ENCODE measurements at regions not wholly inside any gene's neighbourhood (a gene's known extent, or its start where the extent isn't known, plus 50 kb on each side); places are given as distances from the start of the nearest gene placed in this dataset.

DNA sequence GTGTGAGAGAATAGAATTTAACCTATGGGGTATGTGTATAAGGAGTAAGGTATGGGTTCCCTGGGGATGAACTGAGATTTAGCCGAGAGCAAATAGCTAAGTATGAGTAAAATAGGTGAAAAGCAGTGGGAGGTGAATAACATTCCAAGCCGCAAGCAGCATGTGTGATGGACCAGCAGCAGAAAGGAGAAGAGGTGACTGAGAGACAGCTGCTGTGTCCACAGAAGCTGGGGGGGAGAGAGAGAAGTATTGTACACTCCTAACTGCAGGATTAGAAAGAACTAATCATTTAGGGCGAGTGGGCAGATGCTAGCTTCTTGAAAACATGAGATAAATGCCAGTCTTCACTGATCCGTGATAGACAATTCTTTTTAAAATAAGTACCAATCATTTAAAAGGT, 296.0 kb downstream of the KLHL4 start:
- no peak for TF ChIP-seq CTCF (conservative IDR thresholded peaks at IDR 0.05; ENCODE audit: low read depth in 2 of 2)
- TF ChIP-seq POLR2AphosphoS5 (IDR thresholded peaks at IDR 0.05; ENCODE audit: low read depth): no peak
- no peak for TF ChIP-seq STAT1 (IDR thresholded peaks at IDR 0.05; ENCODE audit: unreplicated experiment)
- no peak for TF ChIP-seq CREB1 (CRISPR knock-in tag; IDR thresholded peaks at IDR 0.05; ENCODE audit: low read depth)
- no peak for TF ChIP-seq EZH2 (IDR thresholded peaks at IDR 0.05; ENCODE audit: low read depth, unreplicated experiment)
- no peak for TF ChIP-seq EZH2phosphoT487 (IDR thresholded peaks at IDR 0.05; ENCODE audit: unreplicated experiment)
- TF ChIP-seq REST (IDR thresholded peaks at IDR 0.05; ENCODE audit: unreplicated experiment): no peak
- TF ChIP-seq, protein P1, sequence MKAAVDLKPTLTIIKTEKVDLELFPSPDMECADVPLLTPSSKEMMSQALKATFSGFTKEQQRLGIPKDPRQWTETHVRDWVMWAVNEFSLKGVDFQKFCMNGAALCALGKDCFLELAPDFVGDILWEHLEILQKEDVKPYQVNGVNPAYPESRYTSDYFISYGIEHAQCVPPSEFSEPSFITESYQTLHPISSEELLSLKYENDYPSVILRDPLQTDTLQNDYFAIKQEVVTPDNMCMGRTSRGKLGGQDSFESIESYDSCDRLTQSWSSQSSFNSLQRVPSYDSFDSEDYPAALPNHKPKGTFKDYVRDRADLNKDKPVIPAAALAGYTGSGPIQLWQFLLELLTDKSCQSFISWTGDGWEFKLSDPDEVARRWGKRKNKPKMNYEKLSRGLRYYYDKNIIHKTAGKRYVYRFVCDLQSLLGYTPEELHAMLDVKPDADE (IDR thresholded peaks at IDR 0.05): no peak
- no peak for TF ChIP-seq ZNF331 (CRISPR knock-in tag; IDR thresholded peaks at IDR 0.05; ENCODE audit: low read depth)
- no peak for TF ChIP-seq JUNB (IDR thresholded peaks at IDR 0.05; ENCODE audit: unreplicated experiment)
- no peak for TF ChIP-seq NANOG (IDR thresholded peaks at IDR 0.05; ENCODE audit: borderline replicate concordance)
- no peak for TF ChIP-seq ZNF114 (CRISPR knock-in tag; IDR thresholded peaks at IDR 0.05)
- no peak for TF ChIP-seq ZNF462 (CRISPR knock-in tag; IDR thresholded peaks at IDR 0.05)

Data from GM23338 (cell line).